Astrocyte of the cerebellum (primary cell): ENCODE measurements at regions not wholly inside any gene's neighbourhood (a gene's known extent, or its start where the extent isn't known, plus 50 kb on each side); places are given as distances from the start of the nearest gene placed in this dataset.
A peak's percentile ranks its signal among the peaks of the same experiment; 100 is the strongest.
"Not testable (repeated sequence)": the region's sequence is repeated elsewhere in the genome, so short reads cannot be mapped to it uniquely, and the experiment has no call there.

ENCODE experiments used
- DNase-seq: peaks from one replicate; pipeline ENCODE4 v3.0.0-alpha.2; 2011; ENCODE audit warnings: low read depth
- H3K4me3 ChIP-seq: 2 replicates; pipeline ENCODE4 v1.5.1; 2011; ENCODE audit warnings: mild to moderate bottlenecking, low read depth, low read length, moderate library complexity
- in situ Hi-C: cut with HindIII; loops from 2 replicates; pipeline ENCODE4 v1.10.0; 2017; ENCODE audit warnings: low sequenced_read_pairs
- TF ChIP-seq, protein P1 (sequence below): IDR thresholded peaks from 2 replicates; pipeline ENCODE4 v1.5.1; 2012; ENCODE audit warnings: low read length, low read depth, moderate library complexity, mild to moderate bottlenecking; ENCODE audit errors: missing control alignments

- DNase-seq = no peak
- TF ChIP-seq, protein P1, sequence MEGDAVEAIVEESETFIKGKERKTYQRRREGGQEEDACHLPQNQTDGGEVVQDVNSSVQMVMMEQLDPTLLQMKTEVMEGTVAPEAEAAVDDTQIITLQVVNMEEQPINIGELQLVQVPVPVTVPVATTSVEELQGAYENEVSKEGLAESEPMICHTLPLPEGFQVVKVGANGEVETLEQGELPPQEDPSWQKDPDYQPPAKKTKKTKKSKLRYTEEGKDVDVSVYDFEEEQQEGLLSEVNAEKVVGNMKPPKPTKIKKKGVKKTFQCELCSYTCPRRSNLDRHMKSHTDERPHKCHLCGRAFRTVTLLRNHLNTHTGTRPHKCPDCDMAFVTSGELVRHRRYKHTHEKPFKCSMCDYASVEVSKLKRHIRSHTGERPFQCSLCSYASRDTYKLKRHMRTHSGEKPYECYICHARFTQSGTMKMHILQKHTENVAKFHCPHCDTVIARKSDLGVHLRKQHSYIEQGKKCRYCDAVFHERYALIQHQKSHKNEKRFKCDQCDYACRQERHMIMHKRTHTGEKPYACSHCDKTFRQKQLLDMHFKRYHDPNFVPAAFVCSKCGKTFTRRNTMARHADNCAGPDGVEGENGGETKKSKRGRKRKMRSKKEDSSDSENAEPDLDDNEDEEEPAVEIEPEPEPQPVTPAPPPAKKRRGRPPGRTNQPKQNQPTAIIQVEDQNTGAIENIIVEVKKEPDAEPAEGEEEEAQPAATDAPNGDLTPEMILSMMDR = no peak
- H3K4me3 ChIP-seq = no peak overlapping the region
- in situ Hi-C loops = no loop called here
These were observed 201.4 kb upstream of the IGF1 start for GRCh38 chr12:102681747-102682146.

- in situ Hi-C loops = no loop called here
- no peak for DNase-seq
- TF ChIP-seq, protein P1 = no peak
- H3K4me3 ChIP-seq = no peak overlapping the region
These were observed 200.9 kb upstream of the IGF1 start for GRCh38 chr12:102681309-102681708.

DNA sequence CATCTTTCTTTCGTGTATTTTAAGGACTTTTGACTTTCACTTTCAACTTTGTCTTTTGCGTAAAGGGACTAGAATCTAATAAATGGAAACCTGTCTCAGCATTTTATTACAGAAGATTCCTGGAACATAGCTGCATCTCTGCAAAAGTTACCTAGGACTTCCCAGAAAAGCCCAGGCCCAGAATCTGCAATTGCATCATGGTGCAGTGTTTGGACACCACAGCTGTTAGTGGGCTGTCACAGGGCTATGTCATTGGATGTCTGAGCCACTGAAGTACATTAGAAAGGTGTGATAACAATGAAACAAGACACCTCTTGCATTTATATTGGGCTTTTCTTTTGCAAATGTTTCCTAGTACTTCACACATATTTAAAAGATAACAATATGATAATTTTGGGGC, 199.9 kb upstream of the IGF1 start:
- DNase-seq = no peak
- H3K4me3 ChIP-seq = no peak overlapping the region
- TF ChIP-seq, protein P1 = no peak
- in situ Hi-C loops = no loop called here

- in situ Hi-C loops = no loop called here
- TF ChIP-seq, protein P1 = no peak
- no peak for DNase-seq
- H3K4me3 ChIP-seq = no peak overlapping the region
These were observed 196.4 kb upstream of the IGF1 start for GRCh38 chr12:102676812-102677211.

GRCh38 chr12:102675672-102676071, 195.3 kb upstream of the IGF1 start:
- TF ChIP-seq, protein P1 = no peak
- in situ Hi-C loops = no loop called here
- peak; percentile 2 for DNase-seq
- H3K4me3 ChIP-seq = no peak overlapping the region

GRCh38 chr12:102673606-102674005, 193.2 kb upstream of the IGF1 start:
- DNase-seq = no peak
- TF ChIP-seq, protein P1 = no peak
- in situ Hi-C loops = no loop called here
- H3K4me3 ChIP-seq = no peak overlapping the region

- in situ Hi-C loops, DNase-seq, H3K4me3 ChIP-seq: not testable (repeated sequence)
These were observed 191.8 kb upstream of the IGF1 start for GRCh38 chr12:102672212-102672611.
